Activated B cell treated with CpG ODN at 0.5 μM for 24 hours (primary cell): ENCODE measurements at regions not wholly inside any gene's neighbourhood (a gene's known extent, or its start where the extent isn't known, plus 50 kb on each side); places are given as distances from the start of the nearest gene placed in this dataset.

Experiments used
- ATAC-seq: fragments of 200-7000 bp; cut with Tn5 transposase; one replicate; pipeline ENCODE4 v1.10.0; 2021; ENCODE audit warnings: low read depth, mild to moderate bottlenecking, moderate library complexity
- CTCF ChIA-PET: fragments of 350-600 bp; sonication (Branson Sonifier 250); formaldehyde crosslinking; loops from one replicate; lab custom pipeline; 2021; ENCODE audit warnings: antibody characterized with exemption; lab: Charles Lee
- POLR2A ChIA-PET: fragments of 350-600 bp; sonication (Branson Sonifier 250); formaldehyde crosslinking; loops from one replicate; lab custom pipeline; 2021; ENCODE audit warnings: antibody characterized with exemption; lab: Charles Lee
- DNase-seq: peaks from one replicate; pipeline ENCODE4 v3.0.0; 2022
- H3K27ac Mint-ChIP-seq: one replicate; pipeline ENCODE4 v1.8.0; 2020; ENCODE audit warnings: mixed read lengths
- H3K27me3 Mint-ChIP-seq: one replicate; pipeline ENCODE4 v1.8.0; 2021; ENCODE audit warnings: mixed read lengths
- H3K36me3 Mint-ChIP-seq: one replicate; pipeline ENCODE4 v1.8.0; 2021; ENCODE audit warnings: low read depth, mixed read lengths
- H3K4me1 Mint-ChIP-seq: one replicate; pipeline ENCODE4 v1.8.0; 2021; ENCODE audit warnings: mixed read lengths
- H3K4me3 Mint-ChIP-seq: one replicate; pipeline ENCODE4 v1.8.0; 2020; ENCODE audit warnings: mild to moderate bottlenecking, mixed read lengths
- H3K9me3 Mint-ChIP-seq: one replicate; pipeline ENCODE4 v1.8.0; 2020; ENCODE audit warnings: mixed read lengths
- CTCF ChIP-seq: fragments of 200-600 bp; IDR thresholded peaks from one replicate; pipeline ENCODE4 v1.8.0; 2022; ENCODE audit warnings: antibody characterized with exemption, mild to moderate bottlenecking
- intact Hi-C: fragments of 100-400 bp; cut with micrococcal nuclease; formaldehyde crosslinking; loops from one replicate; pipeline ENCODE4 v1.15.1; 2024

GRCh38 chr13:105740739-105741138 lies 794.7 kb downstream of the EFNB2 start:
- H3K36me3 Mint-ChIP-seq, result no peaks in the 10 kb centered on the region
- H3K4me3 Mint-ChIP-seq, result no peak overlapping the region
- no peak for DNase-seq
- CTCF ChIA-PET, result no interaction called here
- ATAC-seq, result no peak
- peaks cover 9% of the 10 kb centered on the region for H3K9me3 Mint-ChIP-seq
- POLR2A ChIA-PET, result no interaction called here
- H3K4me1 Mint-ChIP-seq, result no peaks in the 10 kb centered on the region
- no peaks in the 10 kb centered on the region for H3K27me3 Mint-ChIP-seq
- H3K27ac Mint-ChIP-seq, result no peak overlapping the region
- TF ChIP-seq CTCF, result no peak
- intact Hi-C loops, result no loop called here

GRCh38 chr13:105737688-105738087 lies 797.8 kb downstream of the EFNB2 start:
- no peaks in the 10 kb centered on the region for H3K27me3 Mint-ChIP-seq
- CTCF ChIA-PET, result no interaction called here
- ATAC-seq (no peak), DNase-seq (no peak)
- no peak for TF ChIP-seq CTCF
- H3K36me3 Mint-ChIP-seq, result no peaks in the 10 kb centered on the region
- intact Hi-C loops, result no loop called here
- no peak overlapping the region for H3K27ac Mint-ChIP-seq
- peaks cover 6% of the 10 kb centered on the region for H3K9me3 Mint-ChIP-seq
- POLR2A ChIA-PET, result no interaction called here
- no peaks in the 10 kb centered on the region for H3K4me1 Mint-ChIP-seq
- no peak overlapping the region for H3K4me3 Mint-ChIP-seq

- H3K9me3 Mint-ChIP-seq, result no peaks in the 10 kb centered on the region
- DNase-seq (no peak), ATAC-seq (no peak)
- no peaks in the 10 kb centered on the region for H3K36me3 Mint-ChIP-seq
- H3K4me3 Mint-ChIP-seq, result no peak overlapping the region
- intact Hi-C loops, result no loop called here
- ChIA-PET POLR2A (no interaction called here), CTCF (no interaction called here)
- no peaks in the 10 kb centered on the region for H3K4me1 Mint-ChIP-seq
- TF ChIP-seq CTCF, result no peak
- no peak overlapping the region for H3K27ac Mint-ChIP-seq
- H3K27me3 Mint-ChIP-seq, result no peaks in the 10 kb centered on the region
Observed at GRCh38 chr13:105735281-105735680, 800.2 kb downstream of the EFNB2 start.

- ChIA-PET CTCF (no interaction called here), POLR2A (no interaction called here)
- H3K27ac Mint-ChIP-seq, result no peak overlapping the region
- DNase-seq, result no peak
- H3K9me3 Mint-ChIP-seq, result no peaks in the 10 kb centered on the region
- no peak for ATAC-seq
- H3K27me3 Mint-ChIP-seq, result no peaks in the 10 kb centered on the region
- no peaks in the 10 kb centered on the region for H3K4me1 Mint-ChIP-seq
- TF ChIP-seq CTCF, result no peak
- no peaks in the 10 kb centered on the region for H3K36me3 Mint-ChIP-seq
- intact Hi-C loops, result no loop called here
- no peak overlapping the region for H3K4me3 Mint-ChIP-seq
Observed at GRCh38 chr13:105732806-105733529, 802.5 kb downstream of the EFNB2 start.

GRCh38 chr13:105725887-105726286 lies 809.6 kb downstream of the EFNB2 start:
- POLR2A ChIA-PET, result no interaction called here
- ATAC-seq (no peak), DNase-seq (no peak)
- Mint-ChIP-seq H3K36me3 (no peaks in the 10 kb centered on the region), H3K4me3 (no peak overlapping the region), H3K9me3 (peaks cover 3% of the 10 kb centered on the region), H3K27ac (no peak overlapping the region), H3K27me3 (no peaks in the 10 kb centered on the region), H3K4me1 (no peaks in the 10 kb centered on the region)
- CTCF ChIA-PET, result no interaction called here
- TF ChIP-seq CTCF, result no peak
- intact Hi-C loops, result no loop called here
